Stimulated activated effector memory CD8-positive, alpha-beta T cell treated with anti-CD3 and anti-CD28 coated beads, Interleukin-12 subunit alpha, Interleukin-12 subunit beta, amount 100 ng/mL, for 72 hours (primary cell): ENCODE measurements at regions not wholly inside any gene's neighbourhood (a gene's known extent, or its start where the extent isn't known, plus 50 kb on each side); places are given as distances from the start of the nearest gene placed in this dataset.
A peak's percentile ranks its signal among the peaks of the same experiment; 100 is the strongest.
"Not testable (repeated sequence)": the region's sequence is repeated elsewhere in the genome, so short reads cannot be mapped to it uniquely, and the experiment has no call there.

ENCODE experiments used
- ATAC-seq: fragments of 150-1000 bp; cut with Tn5 transposase; 2 replicates; pipeline ENCODE4 v1.10.0; 2021
- DNase-seq, 2 donors: peaks; one replicate each; pipeline ENCODE4 v3.0.0; 2021 to 2022; ENCODE audit warnings: low spot score in 2 of 2
- H3K27ac Mint-ChIP-seq: one replicate; pipeline ENCODE4 v1.8.0; 2022; ENCODE audit warnings: mild to moderate bottlenecking, mixed read lengths
- H3K36me3 Mint-ChIP-seq: one replicate; pipeline ENCODE4 v1.8.0; 2022; ENCODE audit warnings: mild to moderate bottlenecking, mixed read lengths
- H3K4me1 Mint-ChIP-seq: one replicate; pipeline ENCODE4 v1.8.0; 2022; ENCODE audit warnings: mixed read lengths
- H3K4me3 Mint-ChIP-seq: one replicate; pipeline ENCODE4 v1.8.0; 2022; ENCODE audit warnings: mild to moderate bottlenecking, mixed read lengths
- H3K9me3 Mint-ChIP-seq: one replicate; pipeline ENCODE4 v1.8.0; 2022; ENCODE audit warnings: mixed read lengths

- not testable (repeated sequence) for DNase-seq, H3K4me3 Mint-ChIP-seq, H3K4me1 Mint-ChIP-seq, H3K27ac Mint-ChIP-seq, H3K9me3 Mint-ChIP-seq, H3K36me3 Mint-ChIP-seq
- ATAC-seq, result peak; percentile 46
Observed at GRCh38 chr1:211890091-211890995, 59.8 kb upstream of the LPGAT1 start.

- not testable (repeated sequence) for H3K9me3 Mint-ChIP-seq
Observed at GRCh38 chr1:211889307-211890090, 58.9 kb upstream of the LPGAT1 start.

GRCh38 chr1:211886551-211886950, 56.0 kb upstream of the LPGAT1 start:
- Mint-ChIP-seq H3K36me3 (no peaks in the 10 kb centered on the region), H3K27ac (no peak overlapping the region), H3K4me3 (no peak overlapping the region), H3K9me3 (no peaks in the 10 kb centered on the region), H3K4me1 (peaks cover 8% of the 10 kb centered on the region)
- ATAC-seq (no peak), DNase-seq (no peak)

More at GRCh38 chr1:211889307-211890090, 58.9 kb upstream of the LPGAT1 start:
- H3K4me1 Mint-ChIP-seq, ATAC-seq, DNase-seq, H3K4me3 Mint-ChIP-seq, H3K36me3 Mint-ChIP-seq, H3K27ac Mint-ChIP-seq: not testable (repeated sequence)

- Mint-ChIP-seq H3K4me1 (peaks cover 8% of the 10 kb centered on the region), H3K4me3 (no peak overlapping the region), H3K27ac (no peak overlapping the region), H3K36me3 (no peaks in the 10 kb centered on the region), H3K9me3 (no peaks in the 10 kb centered on the region)
- no peak for DNase-seq
- ATAC-seq, result no peak
Observed at GRCh38 chr1:211885747-211886522, 55.4 kb upstream of the LPGAT1 start.

GRCh38 chr1:211882381-211883004, 51.9 kb upstream of the LPGAT1 start:
- H3K9me3 Mint-ChIP-seq, result no peaks in the 10 kb centered on the region
- H3K4me1 Mint-ChIP-seq, result peaks cover 2% of the 10 kb centered on the region
- no peak overlapping the region for H3K4me3 Mint-ChIP-seq
- ATAC-seq (no peak), DNase-seq (no peak)
- H3K27ac Mint-ChIP-seq, result no peak overlapping the region
- no peaks in the 10 kb centered on the region for H3K36me3 Mint-ChIP-seq
